H1 (cell line): ENCODE measurements at regions not wholly inside any gene's neighbourhood (a gene's known extent, or its start where the extent isn't known, plus 50 kb on each side); places are given as distances from the start of the nearest gene placed in this dataset.

ENCODE experiments used
- CTCF ChIA-PET: fragments of 300-600 bp; sonication (Branson Sonifier 250); formaldehyde crosslinking; loops from one replicate; lab custom pipeline; 2021; ENCODE audit not compliant: partially characterized antibody; lab: Charles Lee
- POLR2A ChIA-PET: fragments of 300-600 bp; sonication (Branson Sonifier 250); formaldehyde crosslinking; loops from one replicate; lab custom pipeline; 2021; ENCODE audit warnings: inconsistent platforms; ENCODE audit not compliant: partially characterized antibody; lab: Charles Lee
- DNase-seq, 2 experiments: peaks; one replicate each; pipeline versions ENCODE4 v3.0.0 to v3.0.0-alpha.2; 2010 to 2022; ENCODE audit warnings: low spot score in 2 of 2, low read depth in 1 of 2, mixed read lengths in 1 of 2
- FAIRE-seq: peaks from 2 replicates; lab custom pipeline; 2011; peaks lifted over from hg19 to GRCh38; lab: Jason Lieb, UNC
- H2AFZ ChIP-seq: 2 replicates; pipeline ENCODE4 v1.8.1; 2012; ENCODE audit warnings: low read length, inconsistent platforms
- H2AK5ac ChIP-seq: 2 replicates; pipeline ENCODE4 v1.6.1; 2013; ENCODE audit warnings: low read depth, low read length
- H2BK120ac ChIP-seq: replicated peaks from 2 replicates; pipeline ENCODE3; 2013; ENCODE audit warnings: low read depth, low read length, inconsistent platforms
- H2BK12ac ChIP-seq: 2 replicates; pipeline ENCODE4 v1.6.1; 2013; ENCODE audit warnings: low read depth, low read length
- H2BK15ac ChIP-seq: 2 replicates; pipeline ENCODE4 v1.6.1; 2013; ENCODE audit warnings: low read length
- H2BK20ac ChIP-seq: 2 replicates; pipeline ENCODE4 v1.6.1; 2013; ENCODE audit warnings: low read length
- H2BK5ac ChIP-seq: 2 replicates; pipeline ENCODE4 v1.6.1; 2013; ENCODE audit warnings: low read depth, low read length
- H3K14ac ChIP-seq: 2 replicates; pipeline ENCODE4 v1.6.1; 2013; ENCODE audit warnings: inconsistent platforms; ENCODE audit not compliant: insufficient read length
- H3K18ac ChIP-seq: 2 replicates; pipeline ENCODE4 v1.6.1; 2013; ENCODE audit warnings: low read length; ENCODE audit errors: extremely low read depth
- H3K23ac ChIP-seq: 2 replicates; pipeline ENCODE4 v1.6.1; 2013; ENCODE audit warnings: inconsistent platforms; ENCODE audit not compliant: insufficient read length
- H3K23me2 ChIP-seq: 2 replicates; pipeline ENCODE4 v1.6.1; 2013; ENCODE audit warnings: low read depth, low read length
- H3K27ac ChIP-seq: 2 replicates; pipeline ENCODE4 v1.6.1; 2011; ENCODE audit warnings: low read depth, low read length, inconsistent platforms
- H3K27me3 ChIP-seq, 4 experiments: replicated peaks in 1 of 4; 1 replicate in 1 of 4; 2 replicates in 3 of 4; pipeline versions ENCODE4 v1.6.1 to v1.8.1; 2011 to 2013; ENCODE audit warnings: low read length in 3 of 4, mild to moderate bottlenecking in 3 of 4, inconsistent platforms in 2 of 4, mixed read lengths in 2 of 4, moderate library complexity in 1 of 4; ENCODE audit not compliant: control insufficient read depth in 3 of 4, insufficient read depth in 3 of 4; ENCODE audit errors: extremely low read depth in 1 of 4
- H3K36me3 ChIP-seq, 4 experiments: 2 replicates each; pipeline versions ENCODE4 v1.6.1 to v1.8.1; 2011 to 2013; ENCODE audit warnings: mild to moderate bottlenecking in 4 of 4, low read length in 3 of 4, moderate library complexity in 2 of 4, control low read depth in 1 of 4, inconsistent platforms in 1 of 4; ENCODE audit not compliant: insufficient read depth in 4 of 4, control insufficient read depth in 2 of 4
- H3K4ac ChIP-seq: replicated peaks from 2 replicates; pipeline ENCODE3; 2013; ENCODE audit warnings: low read length, low read depth, mixed read lengths, inconsistent platforms; ENCODE audit not compliant: insufficient read length
- H3K4me1 ChIP-seq, 4 experiments: replicated peaks in 1 of 4; 1 replicate in 1 of 4; 2 replicates in 3 of 4; pipeline versions ENCODE4 v1.6.1 to v1.8.1; 2011 to 2013; ENCODE audit warnings: low read length in 3 of 4, inconsistent platforms in 2 of 4, mixed read lengths in 1 of 4; ENCODE audit not compliant: insufficient read depth in 4 of 4, control insufficient read depth in 3 of 4
- H3K4me2 ChIP-seq, 2 experiments: 2 replicates each; pipeline versions ENCODE4 v1.6.1 to v1.8.1; 2011 to 2013; ENCODE audit warnings: low read depth in 2 of 2, low read length in 2 of 2, control low read depth in 1 of 2, inconsistent platforms in 1 of 2, mild to moderate bottlenecking in 1 of 2; ENCODE audit not compliant: insufficient read depth in 1 of 2
- H3K4me3 ChIP-seq, 4 experiments: fragments of 200-600, 300-600 bp in 1 of 4; sonication (generic), shearing (Covaris generic), sonication (Bioruptor Twin) in 1 of 4; 2 replicates each; pipeline versions ENCODE4 v1.5.1 to v1.8.1; 2011 to 2016; ENCODE audit warnings: low read length in 4 of 4, low read depth in 3 of 4, control low read depth in 2 of 4, inconsistent platforms in 2 of 4, mild to moderate bottlenecking in 2 of 4, mixed read lengths in 1 of 4, moderate library complexity in 1 of 4; ENCODE audit not compliant: insufficient read depth in 2 of 4; ENCODE audit errors: extremely low read depth in 1 of 4
- H3K56ac ChIP-seq: replicated peaks from 2 replicates; pipeline ENCODE3; 2013; ENCODE audit warnings: low read depth, mild to moderate bottlenecking, mixed read lengths, low read length, inconsistent platforms; ENCODE audit not compliant: insufficient read length
- H3K79me1 ChIP-seq: 2 replicates; pipeline ENCODE4 v1.6.1; 2013; ENCODE audit warnings: low read depth, low read length, control low read depth
- H3K79me2 ChIP-seq, 2 experiments: 2 replicates each; pipeline versions ENCODE4 v1.6.1 to v1.8.1; 2012 to 2013; ENCODE audit warnings: low read length in 2 of 2, mild to moderate bottlenecking in 2 of 2, inconsistent platforms in 1 of 2; ENCODE audit not compliant: insufficient read depth in 2 of 2, control insufficient read depth in 1 of 2
- H3K9ac ChIP-seq, 4 experiments: replicated peaks in 1 of 4; 1 replicate in 1 of 4; 2 replicates in 3 of 4; pipeline versions ENCODE4 v1.6.1 to v1.8.1; 2011 to 2013; ENCODE audit warnings: low read depth in 3 of 4, low read length in 3 of 4, control low read depth in 2 of 4, mild to moderate bottlenecking in 2 of 4, moderate library complexity in 2 of 4, inconsistent platforms in 1 of 4; ENCODE audit errors: extremely low read depth in 1 of 4
- H3K9me3 ChIP-seq, 2 experiments: 2 replicates each; pipeline versions ENCODE4 v1.6.1 to v1.8.1; 2012 to 2013; ENCODE audit warnings: mild to moderate bottlenecking in 2 of 2, moderate library complexity in 2 of 2, control low read depth in 1 of 2, inconsistent platforms in 1 of 2, low read depth in 1 of 2, low read length in 1 of 2, mixed read lengths in 1 of 2; ENCODE audit not compliant: insufficient read depth in 2 of 2
- H4K20me1 ChIP-seq, 2 experiments: replicated peaks in 1 of 2; 2 replicates each; pipeline versions ENCODE3 to v1.8.1; 2011 to 2013; ENCODE audit warnings: inconsistent platforms in 2 of 2, low read length in 2 of 2, mild to moderate bottlenecking in 1 of 2; ENCODE audit not compliant: insufficient read depth in 2 of 2, control insufficient read depth in 1 of 2
- H4K5ac ChIP-seq: 2 replicates; pipeline ENCODE4 v1.6.1; 2013; ENCODE audit warnings: low read length, low read depth, mixed read lengths, inconsistent platforms; ENCODE audit not compliant: insufficient read length
- H4K8ac ChIP-seq: 2 replicates; pipeline ENCODE4 v1.8.0; 2013; ENCODE audit warnings: mild to moderate bottlenecking, moderate library complexity, low read length, inconsistent platforms; ENCODE audit not compliant: insufficient read depth; ENCODE audit errors: extremely low read depth
- H4K91ac ChIP-seq: replicated peaks from 2 replicates; pipeline ENCODE3; 2013; ENCODE audit warnings: low read length, mixed read lengths, inconsistent platforms; ENCODE audit not compliant: insufficient read length
- CBX5 ChIP-seq: fragments of 300-800, 300-1000 bp; sonication (generic); IDR thresholded peaks from 2 replicates; pipeline ENCODE4 v1.7.1; 2016; ENCODE audit warnings: antibody characterized with exemption, low read length, low read depth
- SP4 ChIP-seq: IDR thresholded peaks from 2 replicates; pipeline ENCODE4 v1.6.1; 2012; ENCODE audit warnings: low read length, inconsistent platforms
- TAF1 ChIP-seq: IDR thresholded peaks from 2 replicates; pipeline ENCODE4 v1.6.1; 2011; ENCODE audit warnings: mild to moderate bottlenecking, low read depth, low read length
- TAF7 ChIP-seq: optimal IDR thresholded peaks from 2 replicates; pipeline ENCODE3; 2011; ENCODE audit warnings: low read depth, mild to moderate bottlenecking, inconsistent platforms, low read length, moderate library complexity, borderline replicate concordance
- WGBS, 2 experiments: shearing (Covaris generic) in 1 of 2; methylation state at CpG; one replicate each; pipeline versions ENCODE4 v1.1.6 to v1.1.7; 2013 to 2015; ENCODE audit warnings: low lambda C conversion rate in 2 of 2, mixed read lengths in 2 of 2, inconsistent platforms in 1 of 2, low coverage in 1 of 2, missing lambda C conversion rate in 1 of 2; ENCODE audit not compliant: insufficient replicate concordance in 2 of 2, insufficient coverage in 1 of 2, insufficient read length in 1 of 2; ENCODE audit errors: extremely low coverage in 1 of 2, missing lambda C conversion rate in 1 of 2; 5-methylcytosine and 5-hydroxymethylcytosine counted together

- Histone ChIP-seq H3K23me2 (no peaks in the 10 kb centered on the region), H3K79me1 (no peaks in the 10 kb centered on the region), H3K23ac (no peak overlapping the region), H4K5ac (no peak overlapping the region), H3K9ac (no peak overlapping the region), H3K27me3 (no peaks in the 10 kb centered on the region), H3K14ac (no peak overlapping the region), H3K18ac (no peak overlapping the region), H3K9me3 (no peaks in the 10 kb centered on the region), H3K56ac (no peak overlapping the region), H4K8ac (no peak overlapping the region), H3K36me3 (no peaks in the 10 kb centered on the region), H2AK5ac (no peak overlapping the region), H3K27ac (no peak overlapping the region), H4K20me1 (no peaks in the 10 kb centered on the region), H2BK120ac (no peak overlapping the region), H3K4ac (no peak overlapping the region), H2AFZ (no peak overlapping the region), H3K4me1 (no peaks in the 10 kb centered on the region), H2BK15ac (no peak overlapping the region), H2BK20ac (no peak overlapping the region), H2BK12ac (no peak overlapping the region), H2BK5ac (no peak overlapping the region), H3K79me2 (no peaks in the 10 kb centered on the region), H4K91ac (no peak overlapping the region), H3K4me3 (no peak overlapping the region), H3K4me2 (no peak overlapping the region)
- 92% methylated on average over 4 of the region's 4 CpGs; no CpG with 5 or more reads in 1 of the 2 experiments for WGBS, 2 experiments
- CTCF ChIA-PET, result interaction anchor here (0.7 to 1.4 kb wide), 2 partner anchors 10 to 47 kb away, joined by 3 read pairs; no protein-coding TSS in a partner anchor
- POLR2A ChIA-PET, result no interaction called here
- TF ChIP-seq TAF7 (no peak), TAF1 (no peak), SP4 (no peak), CBX5 (no peak)
- FAIRE-seq (no peak), DNase-seq (no peak)
Measured at GRCh38 chr5:67294266-67294938, 97.8 kb upstream of the CD180 start.
